GM21367 (cell line): ENCODE measurements at regions not wholly inside any gene's neighbourhood (a gene's known extent, or its start where the extent isn't known, plus 50 kb on each side); places are given as distances from the start of the nearest gene placed in this dataset.
"Not testable (repeated sequence)": the region's sequence is repeated elsewhere in the genome, so short reads cannot be mapped to it uniquely, and the experiment has no call there.

Experiments used
- ATAC-seq: cut with Tn5 transposase; IDR thresholded peaks from one replicate; pipeline ENCODE4 v1.9.1; 2021; ENCODE audit not compliant: unreplicated experiment

DNA sequence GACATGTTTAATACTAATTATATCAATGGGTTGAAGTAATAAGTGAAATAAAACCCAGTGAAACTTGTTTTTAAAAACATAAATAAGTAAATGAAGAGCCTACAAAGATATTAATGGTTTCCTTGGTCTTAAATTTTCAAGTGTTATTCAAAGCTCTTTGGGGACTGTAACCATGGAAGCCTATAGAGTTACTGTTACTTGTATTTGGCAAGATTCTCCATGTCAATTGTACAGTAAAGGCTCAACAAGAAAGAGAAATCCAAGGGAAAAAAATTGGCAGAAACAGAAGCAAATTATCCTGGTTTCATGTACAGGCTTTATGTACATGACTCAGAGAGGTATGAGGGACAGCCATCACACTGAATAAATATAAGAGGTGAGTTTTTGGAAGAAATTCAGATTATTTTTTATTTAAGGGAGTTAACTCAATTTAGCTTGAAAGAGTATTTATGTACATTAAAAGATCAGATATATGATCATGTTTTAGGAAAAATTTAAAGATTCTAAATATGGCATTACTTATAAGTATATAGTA is 151.1 kb upstream of the HMGA2 start:
- no peak for ATAC-seq

DNA sequence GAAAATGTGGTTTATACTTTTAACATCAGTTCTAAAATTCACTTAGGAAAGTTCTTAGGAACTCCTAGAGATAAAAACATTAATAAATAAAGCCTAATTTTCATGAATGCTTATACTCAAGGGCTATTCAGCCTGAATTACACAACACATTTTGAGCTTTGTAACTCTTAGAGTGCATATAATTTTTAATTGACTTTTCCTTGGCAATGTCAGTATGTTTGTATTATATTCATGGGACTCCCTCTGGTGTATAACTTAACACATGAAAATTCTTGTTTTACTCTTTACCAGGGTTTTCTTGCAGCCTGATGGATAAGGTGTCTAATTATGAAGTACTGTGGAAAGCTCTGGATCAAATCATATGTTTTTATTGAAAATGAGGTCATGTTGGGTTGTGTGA is 150.6 kb upstream of the HMGA2 start:
- no peak for ATAC-seq

DNA sequence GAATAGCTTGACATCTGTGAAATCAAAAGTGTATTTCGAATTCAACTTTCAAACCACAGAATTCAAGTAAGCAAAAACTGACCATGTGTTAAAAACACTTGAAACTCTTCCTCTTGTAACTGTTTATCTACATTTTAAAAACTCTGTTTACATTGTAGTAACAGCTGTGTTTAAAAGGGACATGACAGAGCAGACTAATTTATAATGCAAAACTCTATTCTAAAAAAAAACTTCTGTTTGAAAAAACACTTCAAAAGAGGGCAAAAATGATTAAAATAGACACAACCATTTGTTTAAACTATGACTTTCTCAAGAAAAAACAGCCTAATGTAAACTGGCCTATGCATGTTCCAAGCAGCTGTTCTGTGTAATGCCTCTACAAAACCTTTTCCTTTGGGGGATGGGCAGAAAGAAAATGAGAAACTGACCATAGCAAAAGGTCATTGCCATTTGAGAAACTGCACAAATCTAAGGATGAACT is 149.1 kb upstream of the HMGA2 start:
- no peak for ATAC-seq

DNA sequence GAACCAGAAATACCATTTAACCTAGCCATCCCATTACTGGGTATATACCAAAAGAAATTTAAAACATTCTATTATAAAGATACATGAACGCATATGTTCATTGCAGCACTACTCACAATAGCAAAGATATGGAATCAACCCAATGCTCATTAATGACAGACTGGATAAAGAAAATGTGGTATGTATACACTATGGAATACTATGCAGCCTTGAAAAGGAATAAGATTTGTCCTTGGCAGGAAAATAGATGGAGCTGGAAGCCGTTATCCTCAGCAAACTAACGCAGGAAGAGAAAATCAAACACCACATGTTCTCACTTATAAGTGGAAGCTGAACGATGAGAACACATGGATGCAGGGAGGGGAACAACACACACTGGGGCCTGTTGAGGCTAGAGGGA is 146.1 kb upstream of the HMGA2 start:
- not testable (repeated sequence) for ATAC-seq

DNA sequence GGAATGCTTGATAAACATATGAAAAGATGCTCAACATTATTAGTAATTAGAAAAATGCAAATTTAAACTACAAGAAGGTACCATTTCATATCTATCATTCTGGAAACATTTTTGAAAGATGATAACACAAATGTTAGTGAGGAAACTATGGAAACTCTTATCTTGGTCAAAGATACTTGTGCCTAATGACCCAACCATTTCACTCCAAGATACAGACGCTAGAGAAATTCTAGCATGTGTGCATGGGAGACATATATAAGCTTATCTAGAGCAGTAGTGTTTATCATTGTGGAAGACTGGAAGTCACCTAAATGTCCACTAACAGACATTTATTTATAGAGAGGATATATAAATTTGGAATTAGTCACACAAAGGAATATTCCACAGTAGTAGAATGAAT is 143.1 kb upstream of the HMGA2 start:
- ATAC-seq: no peak

DNA sequence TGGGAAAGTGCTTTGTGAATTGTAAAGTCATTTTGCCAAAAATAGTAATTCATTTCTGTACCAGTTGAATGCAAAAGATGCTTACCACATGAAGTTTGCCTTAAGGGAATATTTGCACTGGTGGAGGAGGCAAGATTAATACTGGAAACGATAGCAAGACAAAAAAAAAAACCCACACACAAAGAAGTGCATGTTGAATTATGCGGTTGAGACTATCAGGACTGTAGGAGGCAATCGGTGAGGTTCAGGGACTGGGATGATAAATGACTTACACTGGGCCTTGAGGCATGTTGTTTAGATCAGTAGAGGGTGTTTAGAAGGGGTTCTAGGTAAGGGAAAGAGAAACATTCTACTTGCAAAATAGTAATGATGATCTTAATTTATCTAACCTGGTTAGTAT is 142.2 kb upstream of the HMGA2 start:
- ATAC-seq: no peak

DNA sequence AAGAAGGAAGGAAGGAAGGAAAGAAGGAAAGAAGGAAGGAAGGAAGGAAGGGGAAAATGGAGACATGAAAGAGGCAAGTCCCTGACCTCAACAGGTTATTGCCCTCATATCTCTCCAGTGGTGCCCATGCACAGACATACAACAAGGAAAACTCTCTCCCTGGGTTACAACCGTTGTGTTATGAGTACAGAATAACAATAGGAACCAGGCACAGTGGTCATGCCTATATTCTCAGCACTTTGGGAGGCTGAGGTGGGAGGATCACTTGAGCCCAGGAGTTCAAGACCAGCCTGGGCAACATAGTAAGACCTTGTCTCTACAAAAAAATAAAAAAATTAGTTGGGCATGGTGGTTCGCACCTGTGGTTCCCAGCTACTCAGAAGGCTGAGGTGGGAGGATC is 139.4 kb upstream of the HMGA2 start:
- no peak for ATAC-seq

DNA sequence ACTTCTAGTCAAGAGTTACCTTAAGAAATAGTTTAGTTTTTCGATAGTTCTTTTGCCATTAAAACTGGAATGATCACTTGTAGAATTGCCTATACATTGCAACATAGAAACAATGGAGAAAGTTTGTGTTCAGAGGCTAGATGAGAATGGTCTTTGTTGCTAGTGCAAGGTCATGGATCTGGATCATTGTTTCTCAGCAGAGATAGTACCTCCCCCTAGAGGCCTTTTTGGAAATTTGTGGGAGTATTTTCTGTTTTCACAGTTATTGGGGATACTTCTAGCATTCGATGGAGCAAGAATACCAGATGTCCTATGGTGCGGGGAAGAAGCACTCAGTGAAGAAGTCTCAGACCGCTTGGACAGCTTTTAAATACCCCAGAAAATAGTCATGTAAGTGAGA is 138.8 kb upstream of the HMGA2 start:
- ATAC-seq: no peak

DNA sequence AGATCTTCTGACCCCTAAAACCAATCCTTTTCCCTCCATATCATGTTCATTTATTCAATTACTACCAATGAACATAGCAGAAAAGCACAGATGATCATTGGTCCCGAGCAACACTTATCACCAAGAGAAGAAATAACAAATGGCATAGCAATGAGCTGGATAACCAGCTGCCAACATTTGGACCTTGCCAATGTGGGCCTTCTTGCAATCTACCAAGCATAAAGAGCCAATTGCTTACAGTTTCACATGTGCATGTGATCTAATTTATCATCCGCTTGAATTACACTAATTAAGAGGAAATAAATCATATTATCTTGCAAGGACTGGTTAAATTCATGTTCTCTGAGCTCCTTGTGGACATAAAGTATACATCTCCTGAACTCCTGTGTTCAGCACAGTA is 134.8 kb upstream of the HMGA2 start:
- ATAC-seq: no peak

DNA sequence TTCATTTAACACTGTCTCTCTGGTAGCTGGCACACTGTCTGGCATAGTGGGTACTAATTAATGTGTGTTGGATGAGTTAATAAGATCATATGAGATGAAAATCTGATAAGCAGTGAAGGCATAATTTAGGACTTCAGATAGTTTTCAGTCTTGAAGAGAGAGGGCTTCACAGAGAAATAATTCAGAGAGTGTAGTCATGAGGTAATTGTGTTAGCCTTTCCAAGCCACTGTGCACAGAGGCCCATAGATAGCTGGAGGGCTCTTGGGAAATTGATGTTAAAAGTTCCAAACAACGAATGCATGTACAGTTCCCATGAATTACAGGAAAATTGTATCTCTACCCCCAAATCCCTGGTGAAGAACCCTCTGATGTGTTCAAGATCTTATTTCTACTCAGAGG is 133.8 kb upstream of the HMGA2 start:
- no peak for ATAC-seq

DNA sequence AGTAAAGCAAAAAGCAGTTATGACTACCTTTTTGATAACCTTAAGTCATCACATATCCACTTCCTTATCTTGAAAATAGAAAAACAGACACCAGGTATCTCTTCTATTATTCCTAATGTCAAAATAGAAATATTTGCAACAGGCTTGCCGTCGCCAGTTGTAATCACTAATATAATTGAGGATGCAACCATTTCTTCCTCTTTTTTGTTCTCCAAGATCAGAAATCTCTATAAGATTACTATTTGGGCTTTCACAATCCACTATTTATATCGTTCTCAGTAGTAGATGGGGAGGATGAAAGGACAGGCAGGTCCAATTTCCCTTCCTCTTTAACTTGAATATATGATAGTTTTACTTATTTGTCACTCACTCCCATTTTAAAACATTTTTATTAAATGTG is 130.2 kb upstream of the HMGA2 start:
- ATAC-seq: no peak

DNA sequence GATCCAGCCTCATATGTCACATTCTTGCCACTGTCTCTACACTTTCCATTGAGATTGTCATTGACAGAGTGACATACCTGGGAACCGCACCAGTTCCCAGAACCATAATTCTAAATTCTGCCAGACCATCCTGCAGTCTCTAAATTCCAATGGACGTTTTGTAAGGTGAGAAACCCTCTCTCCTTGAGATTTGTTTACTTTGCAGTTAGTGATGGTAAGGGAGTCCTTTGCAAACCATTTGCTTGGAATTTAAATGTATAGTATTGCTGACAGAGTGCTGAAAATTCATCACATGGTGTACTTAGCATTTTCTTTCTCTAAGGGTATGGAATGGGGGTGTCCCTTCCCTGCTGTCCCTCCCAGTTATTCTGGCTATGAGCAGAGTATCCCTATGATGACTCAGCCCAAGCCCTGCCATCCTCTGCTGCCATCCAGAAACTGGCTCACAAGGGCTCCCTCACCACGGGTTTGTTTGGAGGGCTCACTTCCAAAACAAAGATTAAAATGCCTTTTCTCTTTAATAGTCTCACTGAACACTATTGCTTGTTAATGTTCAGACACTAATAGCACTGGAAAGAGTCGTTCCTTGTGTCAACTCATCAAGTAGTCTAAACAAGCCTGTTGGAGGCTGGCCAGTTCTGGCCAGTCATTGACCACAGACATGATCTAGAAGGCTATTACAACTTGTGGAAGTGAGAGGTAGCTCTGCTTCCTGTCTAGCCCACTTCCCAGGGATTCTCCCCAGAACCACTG is 129.0 kb upstream of the HMGA2 start:
- ATAC-seq: no peak

DNA sequence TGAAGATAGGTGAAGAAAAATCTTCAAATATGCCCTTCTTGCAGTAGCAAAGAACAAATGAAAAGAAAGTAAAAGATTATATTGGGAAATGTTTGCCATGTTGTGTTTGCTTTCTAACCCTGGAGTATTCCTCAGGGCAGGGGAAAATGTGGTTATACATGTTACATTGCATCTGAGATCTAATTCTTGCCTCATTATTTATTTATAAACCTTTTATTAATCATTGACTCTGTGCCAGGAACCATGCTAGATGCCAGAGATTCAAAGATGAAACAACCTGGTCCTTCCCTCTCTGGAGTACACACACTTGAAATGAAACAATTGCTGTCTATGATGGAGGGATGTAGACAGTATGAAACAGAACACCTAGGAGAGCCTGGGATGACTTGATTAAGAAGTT is 128.1 kb upstream of the HMGA2 start:
- ATAC-seq: no peak

DNA sequence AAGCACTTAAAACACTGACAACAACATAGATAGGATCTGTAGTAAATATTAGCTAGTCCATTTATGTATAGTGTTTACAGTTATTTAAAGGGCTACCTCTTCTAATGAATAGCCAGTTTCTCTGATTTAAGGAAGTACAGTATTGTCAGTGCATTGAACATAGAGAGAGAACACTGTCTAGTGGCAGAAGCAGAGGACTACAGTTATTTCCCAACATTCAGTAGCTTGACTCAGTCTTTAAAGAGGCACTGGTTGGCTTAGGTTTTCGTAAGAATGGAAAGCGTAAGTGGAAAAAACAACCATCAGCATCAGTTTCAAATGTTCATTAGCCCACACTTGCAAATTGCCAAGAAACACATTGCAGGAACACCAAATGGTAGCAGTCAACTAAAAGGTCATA is 125.0 kb upstream of the HMGA2 start:
- ATAC-seq: no peak

DNA sequence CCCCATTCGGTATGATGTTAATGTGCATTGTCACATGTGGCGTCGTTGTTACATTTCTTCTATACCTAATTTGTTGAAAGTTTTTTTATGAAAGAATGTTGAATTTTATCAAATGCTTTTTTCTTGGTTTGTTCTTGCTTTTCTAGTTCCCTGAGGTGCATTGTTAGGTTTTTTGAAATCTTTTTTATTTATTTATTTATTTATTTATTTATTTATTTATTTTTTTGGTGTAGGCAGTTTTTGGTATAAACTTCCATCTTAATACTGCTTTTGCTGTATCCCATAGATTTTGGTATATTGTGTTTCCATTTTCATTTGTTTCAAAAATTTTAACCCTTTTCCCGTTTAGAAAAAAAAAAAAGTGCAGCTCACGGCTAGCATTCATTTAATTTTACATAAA is 121.1 kb upstream of the HMGA2 start:
- no peak for ATAC-seq

DNA sequence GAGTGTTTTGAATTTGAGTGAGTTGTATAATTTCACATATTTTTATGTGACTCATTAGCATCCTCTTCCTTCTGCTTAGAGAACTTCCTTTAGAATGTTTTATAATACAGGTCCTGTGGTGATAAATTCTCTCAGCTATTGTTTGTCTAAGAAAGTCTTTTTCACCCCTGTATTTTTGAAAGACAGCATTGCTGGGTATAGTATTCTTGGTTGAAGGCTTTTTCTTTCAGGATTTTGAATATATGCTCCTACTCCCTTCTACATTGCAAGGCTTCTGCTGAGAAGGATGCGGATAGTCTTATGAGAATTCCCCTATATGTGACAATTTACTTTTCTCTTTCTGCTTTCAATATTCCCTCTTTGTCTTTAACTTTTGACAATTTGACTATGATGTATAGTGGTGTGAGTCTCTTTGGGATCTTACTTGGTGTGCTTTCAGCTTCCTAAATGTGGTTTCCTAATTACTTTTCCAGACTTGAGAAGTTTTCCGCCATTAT is 118.9 kb upstream of the HMGA2 start:
- ATAC-seq: no peak

DNA sequence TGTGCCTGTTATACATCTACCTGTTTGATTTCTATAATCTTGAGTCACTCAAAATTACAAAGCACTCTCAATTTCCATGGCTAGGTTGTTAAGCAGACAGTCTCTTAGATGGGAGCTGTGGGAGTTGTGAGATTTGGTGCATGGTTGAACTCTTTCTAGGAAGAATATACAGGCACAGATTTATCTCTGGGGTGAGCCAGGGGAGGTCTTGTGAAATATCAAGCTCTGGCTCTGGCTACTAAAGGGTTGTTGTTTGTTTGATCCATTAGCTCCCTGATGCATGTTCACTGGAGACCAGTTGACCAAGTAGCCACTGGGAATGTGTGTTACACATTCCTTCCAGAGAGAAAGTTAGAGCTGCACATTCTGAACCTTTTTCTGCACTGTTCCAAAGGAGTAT is 117.2 kb upstream of the HMGA2 start:
- ATAC-seq: no peak

DNA sequence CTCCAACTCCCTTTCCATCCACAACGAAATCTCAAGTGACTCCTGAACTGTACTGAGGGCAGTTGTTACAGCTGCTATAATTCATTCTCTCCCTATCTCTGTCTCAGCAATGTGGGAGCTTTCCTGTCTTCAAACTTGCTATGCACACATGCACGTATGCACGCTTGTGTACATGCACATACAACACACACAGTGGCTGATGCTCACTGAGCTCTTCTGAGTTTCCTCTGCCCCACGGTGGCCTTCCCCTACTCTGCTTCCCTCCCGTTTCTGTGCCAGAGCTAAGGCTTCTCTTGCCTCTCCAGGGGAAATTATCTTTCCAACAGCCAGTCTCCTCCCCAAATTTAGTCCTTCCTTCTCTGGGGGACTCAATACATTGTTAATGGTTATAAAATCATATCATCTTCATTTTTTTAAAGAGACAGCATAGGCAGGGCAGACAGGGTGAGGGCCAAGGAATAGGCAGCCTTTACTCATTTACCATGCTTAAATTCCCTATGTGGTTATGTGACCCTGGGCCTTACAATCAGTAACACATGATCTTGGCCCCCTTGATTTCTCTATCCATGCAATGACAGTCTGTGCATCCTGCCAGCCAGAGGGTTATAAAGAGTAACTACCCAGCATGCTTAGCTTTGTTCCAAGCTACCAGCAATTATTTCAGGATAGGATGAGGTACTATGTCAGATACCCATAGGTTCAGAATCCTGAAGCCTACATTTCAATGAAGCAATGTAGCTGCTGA is 111.9 kb upstream of the HMGA2 start:
- no peak for ATAC-seq

DNA sequence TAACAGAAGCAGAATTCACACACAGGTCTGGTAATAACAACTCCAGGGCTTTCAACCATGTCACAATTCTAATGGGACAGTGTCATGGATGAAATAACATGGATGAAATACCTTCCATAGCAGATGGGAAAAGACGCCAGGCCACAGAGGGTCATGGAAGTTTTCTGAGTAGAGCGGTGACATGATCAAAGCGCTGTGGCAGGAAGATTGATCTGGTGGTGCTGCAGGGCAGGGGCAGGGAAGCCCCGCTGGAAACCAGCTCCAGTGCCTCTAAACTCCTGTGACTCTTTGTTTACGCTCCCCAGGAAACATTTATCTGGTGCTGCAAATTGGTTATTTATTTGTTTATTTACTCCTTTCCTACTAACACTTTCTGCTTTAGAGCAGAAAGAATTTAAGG is 108.3 kb upstream of the HMGA2 start:
- no peak for ATAC-seq

DNA sequence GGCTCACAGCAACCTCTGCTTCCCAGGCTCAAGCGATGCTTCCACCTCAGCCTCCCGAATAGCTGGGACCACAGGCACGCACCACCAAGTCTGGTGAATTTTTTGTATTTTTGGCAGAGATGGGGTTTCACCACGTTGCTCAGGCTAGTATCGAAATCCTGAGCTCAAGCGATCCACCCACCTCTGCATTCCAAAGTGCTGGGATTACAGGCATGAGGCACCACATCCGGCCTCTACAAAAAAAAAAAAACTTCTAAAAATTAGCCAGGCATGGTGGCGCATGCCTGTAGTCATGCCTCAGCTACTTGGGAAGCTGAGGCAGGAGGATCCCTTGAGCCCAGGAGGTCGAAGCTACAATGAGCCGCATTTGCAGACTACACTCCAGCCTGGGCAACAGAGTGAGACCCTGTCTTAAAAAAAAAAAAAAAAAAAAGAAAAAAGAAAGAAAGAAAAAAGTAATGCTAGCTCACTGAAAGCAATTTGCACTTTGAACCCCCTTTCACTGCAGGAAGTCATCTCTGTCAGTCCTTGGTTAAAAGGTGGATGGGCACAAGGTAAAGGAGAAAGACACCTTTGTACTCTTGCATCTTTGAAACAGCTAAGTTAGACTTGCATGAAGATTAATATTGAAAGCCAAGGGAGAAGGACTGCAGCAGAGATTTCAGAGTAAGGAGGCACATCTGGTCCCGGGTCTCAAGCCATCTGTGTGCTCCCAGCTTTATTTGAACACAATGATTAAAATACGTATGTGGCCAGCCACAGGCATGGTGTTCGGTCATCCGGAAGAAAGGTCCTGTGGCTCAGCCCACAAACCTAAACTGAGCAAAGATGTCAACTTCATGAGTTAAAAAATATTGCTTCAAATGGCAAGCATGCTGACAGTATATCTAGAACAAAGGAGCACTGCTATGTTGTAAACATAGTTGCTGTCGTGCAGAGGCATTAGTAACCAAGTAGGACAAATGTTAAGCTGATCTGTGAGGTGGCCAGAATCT is 103.8 kb upstream of the HMGA2 start:
- no peak for ATAC-seq
